Body of pancreas (tissue), 4 donors: ENCODE measurements at regions not wholly inside any gene's neighbourhood (a gene's known extent, or its start where the extent isn't known, plus 50 kb on each side); places are given as distances from the start of the nearest gene placed in this dataset.

Source experiments
- ATAC-seq: fragments of 150-250 bp; one replicate; pipeline ENCODE4 v1.9.1; 2016
- DNase-seq, 4 donors: peaks; one replicate each; pipeline ENCODE4 v3.0.0-alpha.2; 2019
- H3K27ac ChIP-seq, 4 donors: fragments of 200-600 bp; sonication (generic); 1 replicate in 3 of 4; 2 replicates in 1 of 4; pipeline versions ENCODE4 v1.5.1 to v1.6.1; 2016 to 2019; ENCODE audit warnings: mild to moderate bottlenecking in 1 of 4, mixed read lengths in 1 of 4, moderate library complexity in 1 of 4
- H3K27me3 ChIP-seq, 2 donors: fragments of 200-600 bp; sonication (generic); one replicate each; pipeline ENCODE4 v1.6.0; 2016; ENCODE audit warnings: mild to moderate bottlenecking in 1 of 2
- H3K36me3 ChIP-seq, 2 donors: fragments of 200-600 bp; sonication (generic); replicated peaks in 1 of 2; 2 replicates each; pipeline ENCODE4 v1.5.1; 2016; ENCODE audit warnings: low read depth in 2 of 2; ENCODE audit not compliant: insufficient read depth in 1 of 2
- H3K4me1 ChIP-seq: fragments of 200-600 bp; sonication (generic); one replicate; pipeline ENCODE4 v1.6.0; 2016
- H3K4me3 ChIP-seq, 2 donors: fragments of 200-600 bp; sonication (generic); 1 replicate in 1 of 2; 2 replicates in 1 of 2; pipeline ENCODE4 v1.5.1; 2016 to 2019
- H3K9me3 ChIP-seq, 3 donors: fragments of 200-600 bp; sonication (generic); 1 replicate in 2 of 3; 2 replicates in 1 of 3; pipeline ENCODE4 v1.5.1; 2016
- CTCF ChIP-seq, 7 experiments: fragments of 450-650 bp in 4 of 7; fragments of 200-600 bp in 3 of 7; sonication (generic) in 3 of 7; IDR thresholded peaks; one replicate each; pipeline ENCODE4 v1.5.1; 2016 to 2019; ENCODE audit warnings: antibody characterized with exemption in 7 of 7
- POLR2A ChIP-seq, 3 donors: fragments of 450-650 bp; IDR thresholded peaks; one replicate each; pipeline ENCODE4 v1.6.1; 2016; ENCODE audit warnings: antibody characterized with exemption in 3 of 3, mild to moderate bottlenecking in 2 of 3
- WGBS, 2 donors: methylation state at CpG; one replicate each; pipeline ENCODE4 v1.1.5; 2017; 5-methylcytosine and 5-hydroxymethylcytosine counted together
- intact Hi-C: fragments of 100-400 bp; cut with DNase I; formaldehyde crosslinking; loops from one replicate; pipeline ENCODE4 v1.15.1; 2023

GRCh38 chr3:71910108-71910507, 125.2 kb upstream of the PROK2 start:
- Histone ChIP-seq H3K9me3 (no peaks in the 10 kb centered on the region), H3K4me1 (no peaks in the 10 kb centered on the region), H3K27me3 (no peaks in the 10 kb centered on the region), H3K4me3 (no peak overlapping the region), H3K27ac (no peak overlapping the region), H3K36me3 (no peaks in the 10 kb centered on the region)
- 82 to 93% methylated on average over 4 of the region's 4 CpGs for WGBS, 2 donors
- no peak for TF ChIP-seq POLR2A (IDR thresholded peaks at IDR 0.05)
- TF ChIP-seq CTCF (IDR thresholded peaks at IDR 0.05), result no peak
- intact Hi-C loops, result no loop called here
- no peak for ATAC-seq
- DNase-seq, result no peak

- ATAC-seq (no peak), DNase-seq (no peak)
- no peaks in the 10 kb centered on the region for H3K36me3 ChIP-seq
- no peak overlapping the region for H3K27ac ChIP-seq
- H3K27me3 ChIP-seq, result no peaks in the 10 kb centered on the region
- TF ChIP-seq POLR2A (IDR thresholded peaks at IDR 0.05) (no peak), CTCF (IDR thresholded peaks at IDR 0.05) (no peak)
- no peaks in the 10 kb centered on the region for H3K4me1 ChIP-seq
- no peaks in the 10 kb centered on the region for H3K9me3 ChIP-seq
- intact Hi-C loops, result no loop called here
- WGBS, 2 donors, result 70 to 79% methylated on average over 14 of the region's 14 CpGs
- H3K4me3 ChIP-seq, result no peak overlapping the region
Measured at GRCh38 chr3:71907996-71908395, 123.0 kb upstream of the PROK2 start.

- TF ChIP-seq POLR2A (IDR thresholded peaks at IDR 0.05) (no peak), CTCF (IDR thresholded peaks at IDR 0.05) (no peak)
- intact Hi-C loops, result no loop called here
- ATAC-seq (no peak), DNase-seq (no peak)
- H3K4me3 ChIP-seq, result no peak overlapping the region
- no peaks in the 10 kb centered on the region for H3K36me3 ChIP-seq
- H3K9me3 ChIP-seq, result no peaks in the 10 kb centered on the region
- WGBS, 2 donors, result 66 to 86% methylated on average over 3 of the region's 3 CpGs
- H3K27ac ChIP-seq, result no peak overlapping the region
- no peaks in the 10 kb centered on the region for H3K4me1 ChIP-seq
- H3K27me3 ChIP-seq, result no peaks in the 10 kb centered on the region
Measured at GRCh38 chr3:71906976-71907375, 122.0 kb upstream of the PROK2 start.

GRCh38 chr3:71905426-71905825, 120.5 kb upstream of the PROK2 start:
- Histone ChIP-seq H3K4me1 (no peaks in the 10 kb centered on the region), H3K9me3 (no peaks in the 10 kb centered on the region), H3K4me3 (no peak overlapping the region), H3K27ac (no peak overlapping the region), H3K27me3 (no peaks in the 10 kb centered on the region), H3K36me3 (no peaks in the 10 kb centered on the region)
- WGBS, 2 donors, result 53 to 90% methylated on average over 5 of the region's 5 CpGs
- TF ChIP-seq CTCF (IDR thresholded peaks at IDR 0.05) (no peak), POLR2A (IDR thresholded peaks at IDR 0.05) (no peak)
- DNase-seq (peak in 1 of 4 donors; percentile 30), ATAC-seq (no peak)
- intact Hi-C loops, result no loop called here

GRCh38 chr3:71903936-71904335, 119.0 kb upstream of the PROK2 start:
- ATAC-seq (no peak), DNase-seq (no peak)
- H3K27me3 ChIP-seq, result no peaks in the 10 kb centered on the region
- intact Hi-C loops, result no loop called here
- no peak overlapping the region for H3K27ac ChIP-seq
- no peaks in the 10 kb centered on the region for H3K4me1 ChIP-seq
- H3K9me3 ChIP-seq, result no peaks in the 10 kb centered on the region
- no peak overlapping the region for H3K4me3 ChIP-seq
- no peaks in the 10 kb centered on the region for H3K36me3 ChIP-seq
- TF ChIP-seq CTCF (IDR thresholded peaks at IDR 0.05) (no peak), POLR2A (IDR thresholded peaks at IDR 0.05) (no peak)
- WGBS, 2 donors, result 77 to 83% methylated on average over 6 of the region's 6 CpGs
